Calu3 (cell line): ENCODE measurements at regions not wholly inside any gene's neighbourhood (a gene's known extent, or its start where the extent isn't known, plus 50 kb on each side); places are given as distances from the start of the nearest gene placed in this dataset.

ENCODE experiments used
- BruUV-seq: library from RNA; stranded (reverse); fragments of 400-500 nt; replicated peaks from 2 replicates; lab custom pipeline; 2021; lab: Mats Ljungman, UMichigan
- CTCF ChIA-PET: fragments of 300-600 bp; sonication (Branson Sonifier 250); formaldehyde crosslinking; loops from one replicate; lab custom pipeline; 2022; ENCODE audit warnings: antibody characterized with exemption; lab: Charles Lee
- DNase-seq: peaks from one replicate; pipeline ENCODE4 v3.0.0; 2022
- H3K27ac Mint-ChIP-seq: one replicate; pipeline ENCODE4 v1.8.0; 2022; ENCODE audit warnings: mixed read lengths; ENCODE audit not compliant: unreplicated experiment
- H3K27me3 Mint-ChIP-seq: one replicate; pipeline ENCODE4 v1.8.0; 2022; ENCODE audit warnings: mixed read lengths; ENCODE audit not compliant: unreplicated experiment
- H3K36me3 Mint-ChIP-seq: one replicate; pipeline ENCODE4 v1.8.0; 2022; ENCODE audit warnings: mild to moderate bottlenecking, moderate library complexity, mixed read lengths; ENCODE audit not compliant: insufficient read depth, unreplicated experiment
- H3K4me1 Mint-ChIP-seq: one replicate; pipeline ENCODE4 v1.8.0; 2022; ENCODE audit warnings: mild to moderate bottlenecking, low read depth, mixed read lengths; ENCODE audit not compliant: unreplicated experiment
- H3K4me3 Mint-ChIP-seq: one replicate; pipeline ENCODE4 v1.8.0; 2022; ENCODE audit warnings: mild to moderate bottlenecking, low read depth, moderate library complexity, mixed read lengths; ENCODE audit not compliant: unreplicated experiment
- H3K9me3 Mint-ChIP-seq: one replicate; pipeline ENCODE4 v1.8.0; 2022; ENCODE audit warnings: low read depth, mixed read lengths; ENCODE audit not compliant: unreplicated experiment
- intact Hi-C: fragments of 100-400 bp; cut with micrococcal nuclease; formaldehyde crosslinking; loops from one replicate; pipeline ENCODE4 v1.10.0; 2022; ENCODE audit not compliant: unreplicated experiment
- TF ChIP-seq, protein P1 (sequence below): fragments of 200-600 bp; IDR thresholded peaks from one replicate; pipeline ENCODE4 v1.8.0; 2022; ENCODE audit warnings: antibody characterized with exemption; ENCODE audit not compliant: unreplicated experiment

DNA sequence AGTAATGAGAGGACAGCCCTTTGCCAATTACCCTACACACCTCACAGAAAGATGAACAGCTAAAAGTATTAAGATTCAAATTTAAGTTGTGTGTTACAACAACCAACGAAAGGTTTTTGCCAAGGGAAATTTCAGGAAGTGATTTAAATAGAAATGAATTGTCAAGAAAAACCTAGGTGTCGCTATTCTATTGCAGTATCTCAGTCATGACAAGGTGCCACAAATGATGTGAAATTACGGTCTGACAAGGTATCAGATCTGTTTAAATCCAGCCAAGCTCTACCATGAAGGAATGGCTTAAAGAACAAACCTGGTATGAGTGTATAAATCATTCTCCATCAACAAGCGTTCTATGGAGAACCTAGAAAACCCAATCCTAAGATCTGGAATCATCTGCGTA is 189.7 kb downstream of the ATPSCKMT start:
- no peak for DNase-seq
- CTCF ChIA-PET: no interaction called here
- Mint-ChIP-seq H3K4me3 (no peak overlapping the region), H3K27ac (no peak overlapping the region), H3K27me3 (peaks cover 45% of the 10 kb centered on the region), H3K4me1 (no peaks in the 10 kb centered on the region), H3K36me3 (no peaks in the 10 kb centered on the region), H3K9me3 (peaks cover 3% of the 10 kb centered on the region)
- no TSS peak for BruUV-seq
- intact Hi-C loops: no loop called here
- TF ChIP-seq, protein P1, sequence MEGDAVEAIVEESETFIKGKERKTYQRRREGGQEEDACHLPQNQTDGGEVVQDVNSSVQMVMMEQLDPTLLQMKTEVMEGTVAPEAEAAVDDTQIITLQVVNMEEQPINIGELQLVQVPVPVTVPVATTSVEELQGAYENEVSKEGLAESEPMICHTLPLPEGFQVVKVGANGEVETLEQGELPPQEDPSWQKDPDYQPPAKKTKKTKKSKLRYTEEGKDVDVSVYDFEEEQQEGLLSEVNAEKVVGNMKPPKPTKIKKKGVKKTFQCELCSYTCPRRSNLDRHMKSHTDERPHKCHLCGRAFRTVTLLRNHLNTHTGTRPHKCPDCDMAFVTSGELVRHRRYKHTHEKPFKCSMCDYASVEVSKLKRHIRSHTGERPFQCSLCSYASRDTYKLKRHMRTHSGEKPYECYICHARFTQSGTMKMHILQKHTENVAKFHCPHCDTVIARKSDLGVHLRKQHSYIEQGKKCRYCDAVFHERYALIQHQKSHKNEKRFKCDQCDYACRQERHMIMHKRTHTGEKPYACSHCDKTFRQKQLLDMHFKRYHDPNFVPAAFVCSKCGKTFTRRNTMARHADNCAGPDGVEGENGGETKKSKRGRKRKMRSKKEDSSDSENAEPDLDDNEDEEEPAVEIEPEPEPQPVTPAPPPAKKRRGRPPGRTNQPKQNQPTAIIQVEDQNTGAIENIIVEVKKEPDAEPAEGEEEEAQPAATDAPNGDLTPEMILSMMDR: no peak

DNA sequence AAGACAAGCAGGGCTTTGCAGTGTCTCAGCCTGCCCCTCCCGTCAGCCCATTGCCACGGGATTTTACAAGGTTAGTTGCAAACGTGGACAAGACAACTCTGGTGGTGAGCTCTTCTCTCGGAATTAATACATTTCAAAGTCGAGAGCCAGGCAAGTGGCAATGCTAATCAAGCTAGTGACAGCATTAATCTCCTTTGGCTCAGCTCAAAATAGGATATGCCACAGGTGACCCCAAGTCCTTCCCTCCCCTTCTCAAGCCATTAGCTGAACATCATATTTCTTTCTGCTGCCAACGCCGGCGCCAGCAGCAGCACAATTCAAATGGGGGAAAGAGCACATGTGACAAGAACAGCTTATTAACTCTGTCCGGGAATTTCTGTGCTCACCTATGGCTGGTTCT is 190.1 kb downstream of the ATPSCKMT start:
- Mint-ChIP-seq H3K27ac (no peak overlapping the region), H3K27me3 (peaks cover 45% of the 10 kb centered on the region), H3K4me1 (no peaks in the 10 kb centered on the region), H3K9me3 (peaks cover 3% of the 10 kb centered on the region), H3K36me3 (no peaks in the 10 kb centered on the region), H3K4me3 (no peak overlapping the region)
- no peak for DNase-seq
- CTCF ChIA-PET: no interaction called here
- intact Hi-C loops: no loop called here
- TF ChIP-seq, protein P1: no peak
- no TSS peak for BruUV-seq

DNA sequence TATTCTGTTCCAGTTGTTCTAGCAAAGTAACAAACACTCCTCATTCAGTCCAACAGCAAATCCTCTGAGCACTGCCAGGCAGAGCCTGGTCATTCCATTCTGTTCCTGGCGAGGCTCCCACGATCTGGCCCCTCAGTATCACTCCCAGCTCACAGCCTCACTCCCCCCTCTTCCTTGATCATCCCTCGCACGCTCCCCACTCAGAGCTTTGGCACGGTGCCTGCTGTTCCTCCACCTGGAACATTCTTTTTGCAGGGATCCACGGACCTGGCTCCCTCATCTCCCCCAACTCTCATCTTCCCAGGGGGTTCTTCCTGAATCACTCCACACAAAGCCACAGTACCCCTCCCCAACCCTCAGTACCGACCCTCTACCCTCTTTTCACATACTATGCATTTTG is 192.3 kb downstream of the ATPSCKMT start:
- intact Hi-C loops: no loop called here

DNA sequence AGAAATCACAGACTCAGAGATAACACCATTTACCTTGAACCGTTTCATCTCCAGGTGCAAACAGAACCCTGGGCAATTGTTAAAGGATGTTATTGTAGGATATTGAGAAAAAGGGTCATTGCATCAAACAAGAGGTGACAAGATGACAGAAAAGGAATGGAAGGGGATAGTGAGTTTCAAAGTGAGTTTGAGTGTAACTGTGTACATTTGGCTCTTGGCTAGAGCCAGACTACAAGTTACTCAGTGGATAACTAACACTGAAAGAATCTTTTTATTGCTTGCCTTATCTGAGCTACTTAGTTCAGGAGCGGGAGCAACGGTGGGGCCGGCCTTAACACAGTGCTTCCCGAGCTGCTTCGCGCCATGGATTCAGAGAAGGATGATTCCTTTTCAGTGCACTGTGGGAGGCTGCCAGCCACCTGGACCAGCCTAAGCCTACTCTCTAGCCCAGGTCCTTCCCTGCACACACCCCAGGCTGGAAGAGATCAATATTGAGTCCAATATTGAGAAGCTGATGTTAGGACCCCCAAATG is 193.4 kb downstream of the ATPSCKMT start:
- BruUV-seq: no TSS peak
- Mint-ChIP-seq H3K27me3 (peaks cover 39% of the 10 kb centered on the region), H3K4me1 (no peaks in the 10 kb centered on the region), H3K9me3 (peaks cover 12% of the 10 kb centered on the region), H3K27ac (no peak overlapping the region), H3K36me3 (no peaks in the 10 kb centered on the region), H3K4me3 (no peak overlapping the region)
- intact Hi-C loops: no loop called here
- TF ChIP-seq, protein P1: no peak
- no peak for DNase-seq
- CTCF ChIA-PET: no interaction called here

More for the DNA sequence above, 192.3 kb downstream of the ATPSCKMT start:
- Mint-ChIP-seq H3K4me1 (no peaks in the 10 kb centered on the region), H3K36me3 (no peaks in the 10 kb centered on the region), H3K27me3 (peaks cover 45% of the 10 kb centered on the region), H3K9me3 (peaks cover 12% of the 10 kb centered on the region), H3K27ac (no peak overlapping the region), H3K4me3 (no peak overlapping the region)
- CTCF ChIA-PET: no interaction called here
- TF ChIP-seq, protein P1: no peak
- BruUV-seq: no TSS peak
- no peak for DNase-seq
